Activated B cell treated with CpG ODN at 0.5 μM for 24 hours (primary cell): ENCODE measurements at regions not wholly inside any gene's neighbourhood (a gene's known extent, or its start where the extent isn't known, plus 50 kb on each side); places are given as distances from the start of the nearest gene placed in this dataset.

Experiments used
- ATAC-seq: fragments of 200-7000 bp; cut with Tn5 transposase; one replicate; pipeline ENCODE4 v1.10.0; 2021; ENCODE audit warnings: low read depth, mild to moderate bottlenecking, moderate library complexity
- CTCF ChIA-PET: fragments of 350-600 bp; sonication (Branson Sonifier 250); formaldehyde crosslinking; loops from one replicate; lab custom pipeline; 2021; ENCODE audit warnings: antibody characterized with exemption; lab: Charles Lee
- POLR2A ChIA-PET: fragments of 350-600 bp; sonication (Branson Sonifier 250); formaldehyde crosslinking; loops from one replicate; lab custom pipeline; 2021; ENCODE audit warnings: antibody characterized with exemption; lab: Charles Lee
- DNase-seq: peaks from one replicate; pipeline ENCODE4 v3.0.0; 2022
- H3K27ac Mint-ChIP-seq: one replicate; pipeline ENCODE4 v1.8.0; 2020; ENCODE audit warnings: mixed read lengths
- H3K27me3 Mint-ChIP-seq: one replicate; pipeline ENCODE4 v1.8.0; 2021; ENCODE audit warnings: mixed read lengths
- H3K36me3 Mint-ChIP-seq: one replicate; pipeline ENCODE4 v1.8.0; 2021; ENCODE audit warnings: low read depth, mixed read lengths
- H3K4me1 Mint-ChIP-seq: one replicate; pipeline ENCODE4 v1.8.0; 2021; ENCODE audit warnings: mixed read lengths
- H3K4me3 Mint-ChIP-seq: one replicate; pipeline ENCODE4 v1.8.0; 2020; ENCODE audit warnings: mild to moderate bottlenecking, mixed read lengths
- H3K9me3 Mint-ChIP-seq: one replicate; pipeline ENCODE4 v1.8.0; 2020; ENCODE audit warnings: mixed read lengths
- intact Hi-C: fragments of 100-400 bp; cut with micrococcal nuclease; formaldehyde crosslinking; loops from one replicate; pipeline ENCODE4 v1.15.1; 2024
- TF ChIP-seq, protein P1 (sequence below): fragments of 200-600 bp; IDR thresholded peaks from one replicate; pipeline ENCODE4 v1.8.0; 2022; ENCODE audit warnings: antibody characterized with exemption, mild to moderate bottlenecking

DNA sequence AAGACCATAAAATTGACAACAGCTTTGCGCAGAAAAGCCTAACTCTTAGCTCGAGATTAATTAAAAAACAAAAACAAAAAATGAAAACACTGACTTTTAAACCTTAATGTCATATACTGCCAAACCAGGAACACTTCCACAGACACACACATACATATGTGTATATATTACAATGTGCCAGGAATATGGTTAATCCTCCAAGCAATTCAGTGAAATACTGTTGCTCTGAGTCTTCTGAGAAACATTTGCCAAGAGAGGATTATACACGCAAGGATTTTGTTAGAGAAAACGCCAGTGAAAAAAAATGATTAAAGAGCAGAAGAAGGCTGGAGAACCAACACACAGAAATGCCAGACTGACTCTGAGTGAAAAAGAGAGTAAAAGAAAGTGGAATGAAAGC, 116.7 kb upstream of the CHRM3 start:
- TF ChIP-seq, protein P1, sequence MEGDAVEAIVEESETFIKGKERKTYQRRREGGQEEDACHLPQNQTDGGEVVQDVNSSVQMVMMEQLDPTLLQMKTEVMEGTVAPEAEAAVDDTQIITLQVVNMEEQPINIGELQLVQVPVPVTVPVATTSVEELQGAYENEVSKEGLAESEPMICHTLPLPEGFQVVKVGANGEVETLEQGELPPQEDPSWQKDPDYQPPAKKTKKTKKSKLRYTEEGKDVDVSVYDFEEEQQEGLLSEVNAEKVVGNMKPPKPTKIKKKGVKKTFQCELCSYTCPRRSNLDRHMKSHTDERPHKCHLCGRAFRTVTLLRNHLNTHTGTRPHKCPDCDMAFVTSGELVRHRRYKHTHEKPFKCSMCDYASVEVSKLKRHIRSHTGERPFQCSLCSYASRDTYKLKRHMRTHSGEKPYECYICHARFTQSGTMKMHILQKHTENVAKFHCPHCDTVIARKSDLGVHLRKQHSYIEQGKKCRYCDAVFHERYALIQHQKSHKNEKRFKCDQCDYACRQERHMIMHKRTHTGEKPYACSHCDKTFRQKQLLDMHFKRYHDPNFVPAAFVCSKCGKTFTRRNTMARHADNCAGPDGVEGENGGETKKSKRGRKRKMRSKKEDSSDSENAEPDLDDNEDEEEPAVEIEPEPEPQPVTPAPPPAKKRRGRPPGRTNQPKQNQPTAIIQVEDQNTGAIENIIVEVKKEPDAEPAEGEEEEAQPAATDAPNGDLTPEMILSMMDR: no peak
- H3K27me3 Mint-ChIP-seq: no peaks in the 10 kb centered on the region
- no peaks in the 10 kb centered on the region for H3K4me1 Mint-ChIP-seq
- DNase-seq (no peak), ATAC-seq (no peak)
- peaks cover 8% of the 10 kb centered on the region for H3K9me3 Mint-ChIP-seq
- H3K36me3 Mint-ChIP-seq: no peaks in the 10 kb centered on the region
- ChIA-PET POLR2A (no interaction called here), CTCF (no interaction called here)
- no peak overlapping the region for H3K27ac Mint-ChIP-seq
- H3K4me3 Mint-ChIP-seq: no peak overlapping the region
- intact Hi-C loops: no loop called here

DNA sequence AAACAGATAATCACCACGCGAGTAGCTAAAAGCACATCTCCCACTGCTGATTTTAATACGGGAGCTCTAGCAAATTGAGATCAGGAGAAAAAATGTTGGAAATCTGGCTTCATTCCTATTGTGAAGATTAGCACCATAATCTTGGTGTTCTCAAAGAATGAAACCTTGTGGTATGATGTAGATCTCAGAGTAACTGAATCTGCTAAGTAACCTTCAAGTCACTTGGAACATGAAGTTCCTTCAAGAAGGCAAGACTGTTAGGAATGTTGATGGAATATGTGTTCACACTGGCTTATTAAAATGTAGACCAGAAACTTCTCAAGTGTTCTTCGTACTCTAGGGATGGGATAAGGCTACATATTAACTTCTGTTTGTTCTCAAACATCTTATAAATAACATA, 117.4 kb upstream of the CHRM3 start:
- Mint-ChIP-seq H3K4me1 (no peaks in the 10 kb centered on the region), H3K27ac (no peak overlapping the region), H3K36me3 (no peaks in the 10 kb centered on the region), H3K4me3 (no peak overlapping the region), H3K27me3 (no peaks in the 10 kb centered on the region), H3K9me3 (peaks cover 4% of the 10 kb centered on the region)
- POLR2A ChIA-PET: no interaction called here
- no peak for DNase-seq
- ATAC-seq: no peak
- TF ChIP-seq, protein P1: no peak
- intact Hi-C loops: no loop called here
- CTCF ChIA-PET: no interaction called here

DNA sequence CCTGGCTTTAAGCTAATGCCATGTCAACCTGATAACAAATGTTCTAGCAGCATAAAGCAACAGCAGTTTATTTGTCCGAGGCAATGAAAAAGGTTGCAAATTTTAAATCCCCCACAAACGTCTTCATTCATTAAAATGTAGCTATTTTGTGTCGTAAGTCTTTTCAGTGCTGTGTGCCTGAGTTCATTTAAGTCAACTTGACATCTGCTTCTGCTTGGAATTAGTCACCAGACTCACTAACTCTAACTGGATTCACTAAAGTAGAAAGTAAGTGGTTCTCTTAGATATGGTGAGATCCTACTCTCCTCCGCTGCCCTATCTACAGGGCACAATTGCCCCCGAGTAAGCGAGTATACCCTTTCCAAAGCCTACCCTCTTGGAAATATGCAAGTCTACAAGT, 118.4 kb upstream of the CHRM3 start:
- intact Hi-C loops: no loop called here
- Mint-ChIP-seq H3K27me3 (no peaks in the 10 kb centered on the region), H3K4me1 (no peaks in the 10 kb centered on the region), H3K9me3 (peaks cover 4% of the 10 kb centered on the region), H3K36me3 (no peaks in the 10 kb centered on the region), H3K27ac (no peak overlapping the region), H3K4me3 (no peak overlapping the region)
- DNase-seq (no peak), ATAC-seq (no peak)
- ChIA-PET CTCF (no interaction called here), POLR2A (no interaction called here)
- TF ChIP-seq, protein P1: no peak

DNA sequence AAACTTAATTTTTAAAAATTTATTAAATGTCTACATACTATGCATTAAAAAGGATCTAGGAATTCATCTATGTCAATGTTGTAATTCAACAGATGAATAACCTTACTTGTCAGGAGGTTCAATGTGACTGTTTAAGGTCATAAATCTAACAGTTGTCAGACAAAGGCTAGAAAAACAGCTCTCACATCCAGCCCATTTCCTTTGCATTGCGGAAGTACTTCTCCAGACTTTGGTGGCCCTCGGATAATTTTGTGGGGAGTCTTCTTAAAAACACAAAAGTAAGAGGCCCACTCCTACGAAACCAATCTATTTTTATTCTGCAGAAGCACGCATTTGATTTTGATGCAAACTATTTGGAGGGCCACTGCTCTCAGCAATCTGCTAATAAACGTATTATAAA, 122.6 kb upstream of the CHRM3 start:
- no peak overlapping the region for H3K27ac Mint-ChIP-seq
- no peak for DNase-seq
- ChIA-PET CTCF (no interaction called here), POLR2A (no interaction called here)
- H3K36me3 Mint-ChIP-seq: no peaks in the 10 kb centered on the region
- no peaks in the 10 kb centered on the region for H3K4me1 Mint-ChIP-seq
- H3K9me3 Mint-ChIP-seq: peaks cover 3% of the 10 kb centered on the region
- intact Hi-C loops: no loop called here
- H3K27me3 Mint-ChIP-seq: no peaks in the 10 kb centered on the region
- TF ChIP-seq, protein P1: no peak
- no peak for ATAC-seq
- H3K4me3 Mint-ChIP-seq: no peak overlapping the region

DNA sequence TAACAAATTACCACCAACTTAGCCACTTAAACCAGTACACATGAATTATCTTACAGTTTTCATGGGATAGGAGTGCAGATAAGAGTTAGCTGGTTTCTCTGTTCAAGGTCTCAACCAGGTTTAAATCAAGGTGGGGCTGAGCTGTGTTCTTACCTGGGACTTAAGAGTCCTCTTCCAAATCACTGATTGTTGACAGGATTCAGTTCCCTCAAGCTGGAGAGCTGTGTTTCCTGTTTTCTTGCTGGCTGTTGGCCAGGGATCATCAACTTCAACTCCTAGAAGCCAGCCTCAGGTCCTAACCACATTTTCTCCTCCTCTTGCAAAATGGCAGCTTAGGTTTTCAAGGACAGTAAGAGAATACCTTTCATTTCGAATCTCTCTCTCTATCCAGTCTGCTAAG, 123.8 kb upstream of the CHRM3 start:
- H3K36me3 Mint-ChIP-seq: no peaks in the 10 kb centered on the region
- H3K27ac Mint-ChIP-seq: no peak overlapping the region
- ChIA-PET CTCF (no interaction called here), POLR2A (no interaction called here)
- no peak for ATAC-seq
- no peak for DNase-seq
- H3K4me1 Mint-ChIP-seq: no peaks in the 10 kb centered on the region
- peaks cover 3% of the 10 kb centered on the region for H3K9me3 Mint-ChIP-seq
- no peaks in the 10 kb centered on the region for H3K27me3 Mint-ChIP-seq
- no peak overlapping the region for H3K4me3 Mint-ChIP-seq
- TF ChIP-seq, protein P1: no peak
- intact Hi-C loops: no loop called here
